HEK293 (cell line): ENCODE measurements at regions not wholly inside any gene's neighbourhood (a gene's known extent, or its start where the extent isn't known, plus 50 kb on each side); places are given as distances from the start of the nearest gene placed in this dataset.

Experiments
- CTCF ChIP-seq: fragments of 450-650 bp; formaldehyde crosslinking; IDR thresholded peaks from 2 replicates; pipeline ENCODE4 v1.5.1; 2016; ENCODE audit warnings: missing biosample characterization, missing genetic modification characterization
- HOXA7 ChIP-seq: sonication (generic); formaldehyde crosslinking; IDR thresholded peaks from 2 replicates; pipeline ENCODE4 v1.8.1; 2022; ENCODE audit warnings: missing genetic modification reagents, borderline replicate concordance
- MYNN ChIP-seq: fragments of 450-650 bp; formaldehyde crosslinking; IDR thresholded peaks from 2 replicates; pipeline ENCODE4 v1.5.1; 2016; ENCODE audit warnings: missing biosample characterization, missing genetic modification characterization, borderline replicate concordance
- ZBTB7A ChIP-seq: fragments of 450-650 bp; formaldehyde crosslinking; IDR thresholded peaks from 2 replicates; pipeline ENCODE4 v1.5.1; 2016; ENCODE audit warnings: low read depth, missing biosample characterization, missing genetic modification characterization
- ZNF24 ChIP-seq: fragments of 450-650 bp; formaldehyde crosslinking; IDR thresholded peaks from 2 replicates; pipeline ENCODE4 v1.5.1; 2016; ENCODE audit warnings: missing biosample characterization, missing genetic modification characterization
- ZNF26 ChIP-seq: fragments of 450-650 bp; formaldehyde crosslinking; IDR thresholded peaks from 2 replicates; pipeline ENCODE4 v1.5.1; 2016; ENCODE audit warnings: missing biosample characterization, missing genetic modification characterization

- no peak for TF ChIP-seq HOXA7 (CRISPR knock-in tag)
- no peak for TF ChIP-seq CTCF (tag by site-specific recombination)
- no peak for TF ChIP-seq ZBTB7A (tag by site-specific recombination)
- TF ChIP-seq ZNF24 (tag by site-specific recombination), result no peak
- no peak for TF ChIP-seq MYNN (tag by site-specific recombination)
- no peak for TF ChIP-seq ZNF26 (tag by site-specific recombination)
Measured at GRCh38 chr10:130756651-130757050, 554.9 kb downstream of the TCERG1L start.
